ENCODE measurements at regions not wholly inside any gene's neighbourhood (a gene's known extent, or its start where the extent isn't known, plus 50 kb on each side); places are given as distances from the start of the nearest gene placed in this dataset.
A peak's percentile ranks its signal among the peaks of the same experiment; 100 is the strongest.

- no peak for DNase-seq (ENCODE audit: low read depth in 3 of 3, low spot score in 1 of 3)
Observed at GRCh38 chr17:79212149-79213087, 137.8 kb downstream of the ENGASE start.

DNA sequence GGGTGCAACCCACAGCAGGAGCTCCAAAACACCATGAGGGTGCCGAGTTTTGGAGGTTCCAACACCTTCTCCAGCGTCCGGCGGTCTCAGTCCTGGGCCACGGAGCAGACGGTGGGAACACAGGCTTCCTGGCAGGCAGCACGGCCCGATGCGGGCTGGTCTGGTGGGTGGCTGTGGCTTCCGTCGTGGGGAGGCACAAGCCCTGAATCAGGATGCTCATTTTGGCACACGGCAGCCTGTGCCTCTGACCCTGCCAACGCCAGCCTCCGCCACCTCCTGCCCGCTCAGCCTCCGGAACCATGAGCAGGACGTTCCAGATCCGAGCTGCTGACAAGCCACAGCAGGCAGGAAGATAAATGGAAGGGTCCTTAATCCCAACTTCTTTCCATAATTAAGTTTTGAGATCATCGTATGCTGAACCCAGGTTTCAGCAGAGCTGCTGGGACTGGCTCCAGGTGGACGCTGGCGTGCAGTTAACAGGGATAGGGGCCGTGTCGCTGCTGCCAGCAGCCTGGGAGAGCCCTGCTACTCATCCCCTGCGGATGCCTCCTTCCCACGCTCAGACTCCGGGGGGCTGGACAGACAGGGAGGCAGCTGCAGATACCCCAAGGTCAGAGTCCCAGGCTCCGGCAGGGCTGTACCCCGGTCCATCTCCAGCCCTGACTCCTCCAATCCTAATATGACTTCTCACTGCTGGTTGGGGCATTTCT lies 136.6 kb downstream of the ENGASE start:
- DNase-seq (ENCODE audit: low read depth in 3 of 3, low spot score in 1 of 3) = no peak

GRCh38 chr17:79210638-79211037 lies 136.0 kb downstream of the ENGASE start:
- DNase-seq (ENCODE audit: low read depth in 3 of 3, low spot score in 1 of 3) = no peak

- DNase-seq (ENCODE audit: low read depth in 3 of 3, low spot score in 1 of 3) = no peak
Observed at GRCh38 chr17:79207960-79208359, 133.3 kb downstream of the ENGASE start.

GRCh38 chr17:79205688-79206205 lies 131.1 kb downstream of the ENGASE start:
- DNase-seq (ENCODE audit: low read depth in 3 of 3, low spot score in 1 of 3) = no peak

DNA sequence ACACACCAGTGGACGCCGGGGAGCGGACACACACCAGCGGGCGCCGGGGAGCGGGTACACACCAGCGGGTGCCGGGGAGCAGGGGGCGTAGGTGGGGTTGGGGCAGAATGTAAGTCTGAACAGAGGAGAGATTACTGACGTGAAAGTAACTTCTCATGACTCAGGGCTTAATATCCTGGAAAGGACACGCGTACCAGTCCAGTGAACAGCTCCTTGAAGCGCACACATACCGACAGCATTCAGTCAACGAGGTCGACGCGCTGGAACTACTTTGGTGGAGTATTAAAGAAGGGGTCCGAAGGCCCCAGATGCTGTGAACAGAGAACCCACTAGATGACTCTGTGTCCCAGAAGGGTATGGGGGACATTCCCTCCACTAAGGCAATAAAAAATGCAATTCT lies 129.6 kb downstream of the ENGASE start:
- DNase-seq (ENCODE audit: low read depth in 3 of 3, low spot score in 1 of 3) = no peak

DNA sequence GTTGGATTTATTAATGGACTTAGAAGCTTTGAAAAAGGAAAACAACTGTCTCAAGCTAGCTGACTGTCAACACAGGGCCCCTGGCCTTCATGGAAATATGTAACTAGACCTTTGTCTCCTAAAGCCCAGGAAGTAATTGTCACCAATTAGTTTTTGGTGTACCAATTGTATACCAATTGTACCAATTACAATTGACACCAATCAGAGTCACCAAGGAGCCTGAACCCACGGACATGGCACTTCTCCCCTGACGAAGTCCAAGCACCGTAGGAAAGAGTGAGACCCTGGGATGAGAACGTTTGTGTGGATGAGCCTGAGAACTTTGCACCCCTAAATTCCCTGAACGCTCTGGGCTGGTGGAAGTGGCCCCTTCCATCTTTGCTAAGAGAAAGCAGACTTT lies 129.0 kb downstream of the ENGASE start:
- DNase-seq (ENCODE audit: low read depth in 3 of 3, low spot score in 1 of 3) = no peak

- no peak for DNase-seq (ENCODE audit: low read depth in 3 of 3, low spot score in 1 of 3)
Observed at GRCh38 chr17:79203016-79203415, 128.4 kb downstream of the ENGASE start.

- DNase-seq (ENCODE audit: low read depth in 3 of 3, low spot score in 1 of 3) = no peak
Observed at GRCh38 chr17:79202480-79202879, 127.9 kb downstream of the ENGASE start.

DNA sequence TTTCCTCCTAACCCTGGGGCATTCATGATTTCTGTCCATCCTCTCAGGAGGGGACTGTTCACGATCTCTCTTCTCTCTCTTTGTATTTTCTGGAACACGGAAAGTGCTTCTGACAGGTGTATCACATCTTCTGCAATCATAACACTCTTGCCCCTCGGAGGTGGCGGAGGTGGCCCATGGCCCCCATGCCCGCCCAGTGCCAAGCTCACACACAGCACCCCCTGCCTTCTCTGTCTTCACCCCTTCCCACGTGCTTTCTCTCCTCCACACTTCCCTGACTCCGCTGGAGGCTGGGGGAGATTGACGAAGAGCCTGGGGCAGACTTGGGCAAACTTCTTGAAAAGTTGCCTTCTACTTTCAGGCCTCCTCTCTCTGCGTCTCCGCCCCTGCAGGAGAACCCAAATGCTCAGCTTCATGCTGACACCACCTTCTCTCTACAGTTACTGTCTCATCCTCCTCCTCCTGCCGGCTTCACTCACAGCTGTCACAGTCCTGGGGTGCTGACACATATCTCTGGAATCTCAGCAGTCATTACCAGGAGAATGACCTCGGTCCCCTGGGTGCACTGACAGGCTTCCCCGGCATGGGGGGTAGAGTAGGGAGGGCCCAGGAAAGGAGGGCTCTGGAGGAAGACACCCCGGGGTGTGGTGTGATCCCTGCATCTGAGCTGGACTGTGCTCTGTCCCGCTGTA lies 127.1 kb downstream of the ENGASE start:
- no peak for DNase-seq (ENCODE audit: low read depth in 3 of 3, low spot score in 1 of 3)

DNA sequence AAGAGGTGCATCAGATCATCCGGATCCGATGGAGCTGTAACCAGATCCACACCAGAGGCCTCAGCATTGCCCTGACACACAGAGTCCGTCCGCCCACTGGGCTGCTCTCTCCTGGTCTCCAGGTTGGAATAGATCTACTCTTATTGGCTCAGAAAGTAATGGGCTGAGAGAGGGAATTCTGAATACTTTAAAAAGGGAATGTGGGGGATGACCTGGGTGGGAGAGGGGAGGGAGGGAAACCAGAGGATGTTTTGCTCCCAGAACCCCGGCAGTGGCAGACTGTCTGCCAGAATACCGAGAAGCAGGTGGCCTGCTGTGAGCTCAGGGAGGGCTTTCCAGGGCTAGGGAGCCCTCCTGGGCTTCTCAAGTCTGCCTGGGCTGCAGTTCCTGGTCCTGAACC lies 126.5 kb downstream of the ENGASE start:
- no peak for DNase-seq (ENCODE audit: low read depth in 3 of 3, low spot score in 1 of 3)

DNA sequence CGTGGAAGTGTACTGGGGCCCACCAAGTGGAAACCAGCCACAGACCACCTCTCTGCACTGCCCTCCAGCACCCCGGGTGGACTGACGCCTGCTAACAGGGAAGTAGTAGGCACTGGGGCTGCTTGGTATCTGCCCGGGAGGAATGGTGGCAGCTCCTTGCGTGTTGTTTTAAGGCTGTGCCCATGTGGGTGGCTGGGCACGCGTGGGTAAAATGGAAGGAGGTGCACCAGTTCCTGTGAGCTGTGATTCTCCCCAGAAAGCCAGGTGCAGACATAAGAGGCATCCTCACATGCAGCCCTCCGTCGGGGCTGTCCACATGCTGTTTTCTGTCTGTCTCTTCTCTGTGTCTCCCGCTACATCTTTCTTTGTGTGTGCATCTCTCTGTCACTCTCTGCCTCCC lies 122.3 kb downstream of the ENGASE start:
- DNase-seq (ENCODE audit: low read depth in 3 of 3, low spot score in 1 of 3) = no peak

DNA sequence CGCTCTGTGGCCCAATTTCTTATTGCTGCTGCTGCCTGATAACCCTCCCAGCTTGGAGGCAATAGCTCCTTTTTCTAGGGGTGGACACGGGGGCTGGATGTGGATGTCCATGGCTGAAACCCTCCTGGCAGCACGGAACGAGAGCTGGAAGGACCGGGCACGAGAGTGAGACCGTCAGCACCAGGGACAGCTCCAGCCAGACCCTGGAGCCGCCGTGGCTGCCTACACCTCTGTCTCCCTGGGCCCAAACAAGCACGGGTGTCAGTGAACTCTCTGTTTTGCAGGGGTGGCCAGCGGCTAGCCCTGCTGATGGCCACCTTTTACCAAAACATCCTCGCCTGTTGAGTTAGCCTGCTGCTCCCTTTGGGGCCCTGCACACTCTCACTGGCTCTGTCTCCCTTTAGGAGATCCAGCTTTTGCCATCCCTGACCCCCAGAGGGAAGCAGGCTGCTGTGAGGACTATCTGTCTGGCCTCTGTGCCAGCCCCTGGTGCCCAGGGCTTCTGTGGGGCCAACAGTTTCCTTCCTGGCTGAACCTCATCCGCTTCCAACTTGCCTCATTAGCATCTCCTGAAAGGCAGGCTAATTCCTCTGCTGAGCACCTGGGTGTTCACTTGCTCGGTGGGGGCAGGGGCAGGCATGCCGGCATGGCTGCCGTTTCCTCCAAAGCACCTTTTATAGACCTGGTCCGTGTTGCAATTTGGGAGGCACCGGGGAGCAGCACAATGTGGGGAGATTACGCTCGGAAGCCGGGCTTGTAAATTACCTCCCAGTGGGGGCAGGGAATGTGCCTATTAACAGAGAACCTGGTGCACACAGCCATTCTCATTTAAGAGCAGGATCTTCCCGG lies 118.1 kb downstream of the ENGASE start:
- peak in 1 of 3 donors; percentile 8 for DNase-seq (ENCODE audit: low read depth in 3 of 3, low spot score in 1 of 3)

DNA sequence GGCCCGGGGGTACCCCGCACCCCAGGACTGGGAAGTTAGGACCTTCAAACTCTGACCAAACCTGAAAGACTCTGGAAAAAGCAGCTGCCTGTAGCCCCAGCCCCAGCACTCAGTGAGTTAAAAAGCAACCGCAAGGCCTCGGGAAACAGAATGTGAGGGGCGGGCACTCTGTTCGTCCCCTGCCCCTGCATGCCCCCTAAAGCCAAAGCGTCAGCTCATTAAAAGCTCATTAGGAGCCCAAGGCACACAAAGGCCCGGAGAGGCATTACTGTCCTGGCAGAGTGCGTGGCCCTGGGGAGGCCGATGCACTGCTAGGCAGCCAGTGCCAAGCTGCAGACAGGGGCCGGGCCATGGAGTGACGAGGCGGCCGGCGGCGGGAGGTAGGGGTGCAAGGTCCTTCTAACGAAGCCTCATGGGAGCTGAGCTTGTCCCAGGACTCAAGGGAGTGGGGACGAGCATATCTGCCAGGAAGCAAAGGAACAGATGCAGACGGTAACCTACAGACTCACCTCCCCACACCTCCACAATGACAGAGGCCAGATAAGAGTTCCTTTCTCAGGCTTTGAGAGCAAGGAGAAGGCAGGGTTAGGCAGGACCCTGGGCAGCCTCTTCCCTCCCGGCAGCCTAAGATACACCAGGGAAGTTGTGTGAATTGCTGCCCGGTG lies 116.8 kb downstream of the ENGASE start:
- no peak for DNase-seq (ENCODE audit: low read depth in 3 of 3, low spot score in 1 of 3)

GRCh38 chr17:79189305-79189704 lies 114.7 kb downstream of the ENGASE start:
- no peak for DNase-seq (ENCODE audit: low read depth in 3 of 3, low spot score in 1 of 3)

GRCh38 chr17:79188685-79189084 lies 114.1 kb downstream of the ENGASE start:
- no peak for DNase-seq (ENCODE audit: low read depth in 3 of 3, low spot score in 1 of 3)

GRCh38 chr17:79188048-79188447 lies 113.4 kb downstream of the ENGASE start:
- no peak for DNase-seq (ENCODE audit: low read depth in 3 of 3, low spot score in 1 of 3)

GRCh38 chr17:79187186-79187585 lies 112.6 kb downstream of the ENGASE start:
- DNase-seq (ENCODE audit: low read depth in 3 of 3, low spot score in 1 of 3) = no peak

GRCh38 chr17:79186406-79186805 lies 111.8 kb downstream of the ENGASE start:
- no peak for DNase-seq (ENCODE audit: low read depth in 3 of 3, low spot score in 1 of 3)

- DNase-seq (ENCODE audit: low read depth in 3 of 3, low spot score in 1 of 3) = no peak
Observed at GRCh38 chr17:79185671-79186070, 111.0 kb downstream of the ENGASE start.
